OCI-M2 (cell line): ENCODE measurements at regions not wholly inside any gene's neighbourhood (a gene's known extent, or its start where the extent isn't known, plus 50 kb on each side); places are given as distances from the start of the nearest gene placed in this dataset.
"Not testable (repeated sequence)": the region's sequence is repeated elsewhere in the genome, so short reads cannot be mapped to it uniquely, and the experiment has no call there.

Experiments
- DNase-seq: peaks from one replicate; lab custom pipeline; 2025; ENCODE audit not compliant: unreplicated experiment; lab: John Stamatoyannopoulos, UW

DNA sequence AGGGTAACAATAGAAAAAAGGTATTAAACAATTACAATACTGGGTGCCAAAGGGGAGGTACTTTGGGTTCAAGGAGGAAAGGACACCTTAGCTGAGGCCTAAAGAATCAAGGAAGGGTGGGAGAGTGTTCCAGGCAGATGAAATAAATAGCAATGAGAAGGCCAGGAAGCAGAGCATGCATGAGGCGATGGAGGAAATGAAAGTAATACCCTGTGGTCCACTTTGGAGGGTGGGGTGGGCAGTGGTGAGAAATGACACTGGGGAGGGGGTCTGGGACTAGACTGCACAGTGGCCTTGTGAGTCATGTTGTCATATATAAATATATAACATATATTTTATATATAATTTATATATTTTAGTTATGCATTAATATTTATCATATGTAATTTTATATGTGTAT, 55.9 kb downstream of the BHLHE40 start:
- no peak for DNase-seq

DNA sequence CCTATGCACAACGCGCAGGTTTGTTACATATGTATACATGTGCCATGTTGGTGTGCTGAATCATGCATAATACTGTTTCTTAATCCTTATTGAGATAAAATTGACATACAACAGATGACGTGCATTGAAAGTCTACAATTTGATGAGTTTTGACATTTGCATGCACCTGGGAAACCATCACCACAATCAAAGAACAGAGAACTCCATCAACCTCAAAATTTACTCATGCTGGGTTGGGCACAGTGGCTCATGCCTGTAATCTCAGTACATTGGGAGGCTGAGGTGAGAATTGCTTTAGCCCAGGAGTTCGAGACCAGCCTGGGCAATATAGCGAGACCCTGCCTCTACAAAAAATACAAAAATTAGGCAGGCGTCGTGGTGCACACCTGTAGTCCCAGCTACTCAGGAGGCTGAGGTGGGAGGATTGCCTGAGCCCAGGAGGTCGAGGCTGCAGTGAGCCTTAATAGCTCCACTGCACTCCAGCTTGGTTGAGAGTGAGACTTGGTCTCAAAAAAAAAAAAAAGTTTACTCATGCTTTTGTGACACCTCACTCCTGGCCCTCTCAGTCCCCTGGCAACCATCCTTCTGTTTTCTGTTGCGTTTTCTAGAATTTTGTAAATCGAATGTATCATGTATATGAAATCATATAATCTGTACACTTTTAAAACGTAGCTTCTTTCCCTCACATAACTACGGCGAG, 56.6 kb downstream of the BHLHE40 start:
- no peak for DNase-seq

DNA sequence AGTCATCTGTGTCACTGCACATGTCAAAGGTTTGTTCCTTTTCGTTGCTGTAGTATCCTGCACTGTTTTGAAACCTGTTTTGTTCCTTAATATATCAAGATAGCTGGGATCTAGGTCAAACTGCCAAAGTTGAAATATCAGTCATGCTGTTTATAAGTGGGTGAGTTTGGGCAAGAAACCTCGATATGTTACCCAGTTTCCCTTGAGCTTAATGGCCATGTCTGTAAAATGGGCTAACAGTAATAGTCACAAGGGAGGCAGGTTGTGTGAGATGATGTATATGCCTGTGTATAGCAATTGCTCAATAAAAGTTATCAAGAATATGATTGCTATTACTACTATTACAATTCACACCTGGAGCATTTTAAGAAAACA, 57.1 kb downstream of the BHLHE40 start:
- no peak for DNase-seq

DNA sequence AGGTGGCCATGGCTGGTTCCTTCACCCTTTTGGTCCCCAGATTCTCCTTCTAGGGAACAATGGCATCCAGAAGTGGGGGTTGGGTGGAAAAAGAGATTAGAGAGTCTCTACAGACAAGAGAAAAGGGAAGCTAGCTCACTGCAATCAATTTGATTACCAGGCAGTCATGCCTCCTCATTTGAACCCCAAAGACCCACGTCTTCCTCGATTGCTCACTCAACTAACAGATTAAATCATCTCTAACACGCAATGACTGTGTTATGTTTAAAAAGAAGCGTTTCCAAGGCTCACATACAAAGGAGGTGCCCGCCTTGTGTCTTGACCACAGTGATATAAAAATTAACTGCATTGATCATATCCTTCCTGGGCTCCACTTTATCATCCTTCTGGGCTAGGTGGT, 57.6 kb downstream of the BHLHE40 start:
- no peak for DNase-seq

DNA sequence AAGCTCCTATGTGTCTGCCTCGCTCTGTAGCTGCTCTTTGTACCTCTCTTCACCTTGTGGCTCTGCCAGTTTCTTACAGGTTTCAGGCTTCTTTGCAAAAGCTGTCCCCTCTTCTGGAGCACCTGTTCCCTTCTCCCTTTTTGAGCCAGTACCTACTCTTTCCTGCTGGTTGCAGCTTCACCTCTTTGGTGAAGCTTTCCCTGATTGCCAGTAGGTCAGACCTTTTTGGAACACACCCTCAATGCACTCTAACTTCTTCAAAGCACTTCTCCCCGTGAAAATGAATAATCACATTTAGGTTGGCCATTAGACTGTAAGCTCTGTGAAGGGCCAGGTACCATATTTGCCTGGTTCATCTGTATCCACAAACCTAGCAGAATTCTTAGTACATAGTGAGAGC, 60.3 kb downstream of the BHLHE40 start:
- no peak for DNase-seq

DNA sequence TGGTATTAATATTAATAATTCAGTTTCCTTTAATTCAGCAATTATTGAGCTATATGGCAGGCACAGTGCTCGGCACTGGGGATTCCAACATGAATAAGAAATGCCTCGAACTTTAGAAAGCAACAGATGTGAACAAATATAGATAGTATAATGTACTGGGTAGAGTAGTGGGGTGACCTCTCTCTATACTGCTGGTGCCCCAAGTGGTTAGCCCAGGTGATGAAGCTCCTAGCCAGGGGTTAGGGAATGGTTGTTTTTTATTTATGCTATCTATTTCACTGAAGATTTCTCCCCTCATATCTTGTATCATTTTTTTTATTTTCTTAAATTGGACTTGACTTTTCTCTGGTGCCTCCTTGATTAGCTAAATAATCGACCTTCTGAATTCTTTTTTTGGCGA, 62.1 kb downstream of the BHLHE40 start:
- DNase-seq: no peak

DNA sequence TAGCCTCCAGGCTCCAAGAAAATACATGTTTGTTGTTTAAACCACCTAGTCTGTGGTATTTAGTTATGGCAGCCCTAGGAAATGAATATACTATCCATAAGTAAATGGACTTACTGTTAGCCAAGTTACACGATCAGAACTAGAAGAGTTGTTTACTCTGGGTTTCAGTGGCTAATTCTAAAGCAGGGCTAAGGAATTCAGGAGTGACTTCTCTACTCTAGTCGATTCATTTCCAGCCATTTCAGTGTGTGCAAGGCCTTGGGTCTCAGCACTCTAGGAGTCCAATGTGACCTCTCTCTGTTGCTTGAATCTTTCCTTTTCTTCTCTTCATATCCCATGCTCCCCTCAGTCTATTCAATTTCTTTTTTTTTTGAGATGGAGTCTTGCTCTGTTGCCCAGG, 66.7 kb downstream of the BHLHE40 start:
- DNase-seq: no peak

DNA sequence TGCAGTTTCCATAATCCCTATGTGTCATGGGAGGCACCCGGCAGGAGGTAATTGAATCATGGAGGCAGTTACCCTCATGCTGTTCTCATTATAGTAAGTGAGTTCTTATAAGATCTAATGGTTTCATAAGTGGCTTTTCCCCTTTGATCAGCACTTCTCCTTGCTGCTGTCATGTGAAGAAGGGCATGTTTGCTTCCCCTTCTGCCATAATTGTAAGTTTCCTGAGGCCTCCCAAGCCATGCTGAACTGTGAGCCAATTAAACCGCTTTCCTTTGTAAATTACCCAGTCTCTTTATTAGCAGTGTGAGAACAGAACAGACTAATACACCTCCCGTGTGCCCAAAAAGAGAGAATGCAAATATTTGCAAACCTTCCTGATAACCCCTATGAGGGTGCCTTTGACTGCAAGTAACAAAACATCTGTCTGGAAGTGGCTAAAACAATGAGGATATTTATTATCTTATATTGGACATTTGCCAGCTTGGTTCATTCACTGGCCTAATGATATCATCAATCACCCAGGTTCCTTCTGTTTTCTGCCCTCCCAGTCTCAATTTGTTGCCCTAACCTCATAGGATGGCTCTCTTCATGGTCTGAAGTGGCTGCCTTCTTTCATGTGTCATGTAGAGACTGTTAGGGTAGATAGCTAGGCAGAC, 68.7 kb downstream of the BHLHE40 start:
- no peak for DNase-seq

DNA sequence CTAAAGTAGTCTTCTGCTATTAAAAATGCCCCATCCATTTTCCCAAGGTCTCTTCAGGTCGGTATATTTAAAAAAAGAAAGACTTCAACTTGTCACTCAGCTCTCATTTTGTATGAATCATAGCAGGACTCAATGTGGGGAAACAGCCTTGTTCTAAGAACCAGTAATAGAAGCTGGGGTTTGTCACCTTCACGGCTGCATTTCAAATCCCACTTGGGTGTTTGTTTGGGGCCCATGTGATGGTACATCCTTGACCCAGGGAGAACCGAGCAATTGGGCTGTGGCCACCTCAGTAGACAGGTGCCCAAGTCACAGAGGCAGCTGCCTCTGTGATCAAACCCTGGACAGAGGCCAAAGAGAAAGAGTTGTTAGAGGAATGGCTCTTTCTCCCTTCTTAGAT, 70.3 kb upstream of the ARL8B start:
- no peak for DNase-seq

DNA sequence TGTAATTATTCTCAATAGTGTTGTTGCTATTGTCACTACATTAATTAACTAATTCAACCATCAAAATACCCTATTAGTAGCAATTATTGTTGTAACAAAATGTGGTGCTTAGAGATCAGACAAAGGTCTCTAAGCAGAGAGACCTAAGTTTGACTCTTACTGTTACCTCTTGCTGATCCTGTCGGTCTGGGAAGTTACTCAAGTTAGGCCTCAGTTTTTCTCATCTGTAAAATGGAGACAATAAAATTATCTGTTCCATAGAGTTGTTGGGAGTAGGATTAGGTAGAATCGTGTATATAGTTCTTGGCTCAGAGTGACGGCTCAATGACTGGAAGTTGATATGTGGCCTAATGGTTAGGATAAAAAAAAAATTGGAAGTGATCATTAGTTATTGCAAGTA, 69.8 kb upstream of the ARL8B start:
- no peak for DNase-seq

DNA sequence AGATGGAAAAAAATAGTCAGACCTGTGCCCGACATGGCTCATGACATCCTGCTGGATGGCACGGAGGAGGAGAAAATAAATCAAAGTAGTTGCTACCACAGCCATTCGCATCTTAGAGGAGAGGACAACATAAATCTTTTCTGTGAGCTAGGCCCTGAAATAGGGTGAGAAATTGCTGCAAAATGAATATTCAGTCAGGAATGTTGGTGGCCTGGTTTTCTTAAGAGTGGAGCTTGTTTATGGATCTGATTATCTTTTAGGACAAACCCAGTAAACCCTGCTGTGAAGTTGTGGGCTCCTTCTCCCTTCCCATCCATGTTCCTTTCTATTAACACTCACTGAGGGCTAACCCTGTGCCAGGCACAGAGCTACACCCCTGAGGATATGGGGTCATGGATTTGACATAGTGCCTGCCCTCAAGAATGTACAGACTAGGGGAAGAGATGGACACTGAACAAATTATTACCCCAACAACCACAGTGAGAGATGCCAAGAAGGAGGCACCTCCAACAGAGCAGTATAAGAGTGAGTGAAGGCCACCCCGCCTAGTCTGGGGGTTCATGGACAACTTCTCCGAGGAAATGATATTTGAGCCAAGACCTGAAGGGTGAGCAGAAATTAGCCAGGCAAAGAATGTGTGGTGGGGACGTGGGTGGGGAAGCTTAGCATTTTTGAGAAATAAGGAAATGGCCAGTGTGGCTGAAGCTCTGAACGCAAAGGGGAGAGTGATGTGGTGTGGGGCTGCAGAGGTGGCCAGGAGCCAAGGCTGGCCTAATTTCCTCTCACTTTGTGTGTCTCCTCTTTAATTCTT, 68.9 kb upstream of the ARL8B start:
- no peak for DNase-seq

DNA sequence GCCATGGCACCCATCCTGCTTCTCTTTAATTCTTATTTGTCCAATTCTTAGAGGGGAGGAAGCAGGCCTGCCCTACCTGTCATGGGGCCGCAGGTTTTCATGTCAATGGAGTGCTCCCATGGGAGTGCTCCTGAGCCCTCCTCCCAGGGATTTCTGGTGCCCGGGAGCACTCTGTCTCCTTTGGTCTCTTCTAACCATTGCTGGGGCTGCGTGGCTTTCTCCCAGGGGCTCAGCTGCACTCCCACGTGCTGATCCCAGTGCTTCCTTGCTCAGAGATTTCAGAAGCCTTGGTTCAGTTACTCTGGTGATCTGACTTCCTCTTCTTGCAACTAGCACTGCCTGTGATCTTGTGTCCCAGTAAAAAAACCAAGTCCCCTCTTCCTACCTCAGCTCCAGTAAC, 68.0 kb upstream of the ARL8B start:
- DNase-seq: no peak

DNA sequence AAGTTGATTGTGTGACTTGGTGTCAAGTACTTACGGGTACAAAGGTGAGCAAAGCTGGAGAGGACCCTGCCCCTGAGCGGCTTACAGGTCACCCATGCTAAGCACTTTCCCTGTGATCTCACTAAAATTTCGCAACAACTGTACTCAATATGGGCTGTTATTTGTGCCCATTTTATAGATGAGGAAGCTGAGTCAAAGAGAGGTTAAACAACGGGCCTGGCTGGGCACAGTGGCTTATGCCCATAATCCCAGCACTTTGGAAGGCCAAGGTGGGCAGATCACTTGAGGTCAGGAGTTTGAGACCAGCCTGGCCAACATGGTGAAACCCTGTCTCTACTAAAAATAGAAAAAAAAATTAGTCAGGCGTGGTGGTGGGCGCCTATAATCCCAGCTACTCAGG, 67.5 kb upstream of the ARL8B start:
- DNase-seq: not testable (repeated sequence)

DNA sequence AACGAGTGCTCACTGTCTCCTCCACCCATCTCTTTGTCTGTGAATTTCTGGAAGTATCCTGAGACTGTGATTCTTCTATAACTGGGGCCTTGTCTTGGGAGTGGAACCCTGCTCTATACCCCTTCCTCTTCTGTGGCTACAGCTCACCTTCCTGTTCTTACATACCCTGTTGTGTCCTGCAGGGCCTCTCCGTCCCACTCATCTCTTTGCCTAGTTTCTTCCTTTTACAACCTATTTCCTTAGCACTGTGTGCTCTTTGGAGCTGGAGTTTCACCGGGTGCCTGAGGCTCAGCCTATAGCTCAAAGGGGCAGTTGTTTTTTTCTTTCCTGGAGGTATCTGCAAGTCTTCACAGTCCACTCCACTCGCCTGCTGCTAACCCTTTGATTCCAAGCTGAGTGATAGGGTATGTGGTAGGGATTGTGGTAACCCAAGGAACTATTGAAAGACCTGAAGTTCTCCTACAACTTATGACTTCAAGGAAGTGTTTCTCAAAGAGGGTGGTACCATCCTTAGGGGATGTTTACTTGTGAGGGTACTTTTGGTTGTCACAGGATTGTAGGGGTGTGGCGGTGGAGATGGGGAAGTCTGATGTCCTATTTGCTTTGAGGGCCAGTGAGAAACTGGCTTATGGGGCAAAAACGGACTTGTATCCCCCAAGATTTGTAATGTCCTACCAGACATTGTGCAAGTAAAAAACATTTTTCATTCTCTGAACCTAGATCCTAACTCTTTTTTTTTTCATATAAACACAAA, 66.6 kb upstream of the ARL8B start:
- no peak for DNase-seq

DNA sequence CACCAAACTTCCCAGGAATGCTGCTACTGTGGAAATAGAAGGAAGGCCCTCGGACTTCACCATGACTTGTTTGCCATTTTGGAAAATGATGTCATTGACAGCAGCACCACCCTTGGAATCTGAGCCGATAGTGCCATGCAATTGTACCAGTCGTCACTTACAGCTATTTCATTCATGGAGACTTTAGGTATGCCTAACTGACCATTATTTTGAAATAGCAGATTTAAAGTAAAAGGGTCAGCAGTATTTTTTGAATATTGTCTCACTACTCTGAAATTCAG, 66.0 kb upstream of the ARL8B start:
- DNase-seq: no peak

DNA sequence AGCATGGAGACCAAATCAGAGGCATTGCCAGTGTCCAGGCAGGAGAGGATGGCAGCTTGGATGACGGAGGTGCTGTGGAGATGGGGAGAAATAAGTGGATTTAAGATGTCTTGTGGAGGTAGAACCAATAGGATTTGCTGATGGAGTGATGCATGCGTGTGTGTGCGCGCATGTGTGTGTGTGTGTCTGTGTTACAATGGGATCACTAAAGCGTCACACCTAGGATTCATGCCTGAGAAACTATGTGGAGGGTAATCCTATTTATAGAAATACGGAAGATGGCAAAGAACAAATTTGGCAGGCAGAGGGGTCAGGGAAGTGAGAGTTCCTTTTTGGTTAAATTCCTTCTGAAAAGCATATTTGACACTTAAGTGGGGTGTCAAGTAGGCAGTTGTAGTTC, 64.8 kb upstream of the ARL8B start:
- no peak for DNase-seq

DNA sequence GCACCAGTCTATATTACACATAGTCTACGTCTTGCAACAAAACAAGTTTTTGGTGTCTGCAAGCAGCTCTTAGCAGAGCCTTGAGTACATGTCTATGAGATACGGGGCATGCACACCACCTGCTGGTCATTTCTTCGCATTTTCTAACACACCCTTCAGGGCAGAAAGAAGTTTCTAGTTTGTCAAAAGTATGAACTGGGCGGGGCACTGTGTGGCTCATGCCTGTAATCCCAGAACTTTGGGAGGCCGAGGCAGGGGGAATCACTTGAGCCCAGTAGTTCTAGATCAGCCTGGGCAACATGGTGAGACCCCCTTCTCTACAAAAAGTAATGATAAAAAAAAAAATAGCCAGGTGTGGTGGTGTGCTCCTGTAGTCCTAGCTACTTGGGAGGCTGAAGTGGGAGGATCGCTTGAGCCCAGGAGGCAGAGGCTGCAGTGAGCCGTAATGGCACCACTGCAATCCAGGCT, 64.2 kb upstream of the ARL8B start:
- DNase-seq: peak; percentile 66

DNA sequence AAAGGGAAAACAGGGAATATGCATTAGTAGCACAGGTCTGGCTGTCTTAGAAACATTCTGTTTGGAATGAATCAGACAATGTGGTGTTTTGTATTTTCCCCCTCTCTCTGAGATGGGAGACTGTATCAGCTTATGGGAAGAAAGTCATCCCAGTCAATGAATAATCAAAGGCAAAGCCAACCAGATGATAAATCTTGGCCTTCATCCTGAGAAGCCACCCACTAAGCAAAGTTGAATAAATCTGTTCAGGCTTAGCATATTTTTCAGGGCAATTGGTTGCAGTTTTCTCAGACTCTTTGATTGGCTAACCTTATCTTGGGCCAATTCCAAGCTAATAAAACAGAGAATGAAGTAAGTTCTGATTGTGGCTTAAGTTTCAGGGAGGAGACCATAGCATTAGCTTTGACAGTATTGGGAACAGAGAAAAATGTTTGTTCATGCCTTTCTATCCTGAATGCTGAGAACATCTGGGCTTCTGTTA, 63.6 kb upstream of the ARL8B start:
- no peak for DNase-seq

DNA sequence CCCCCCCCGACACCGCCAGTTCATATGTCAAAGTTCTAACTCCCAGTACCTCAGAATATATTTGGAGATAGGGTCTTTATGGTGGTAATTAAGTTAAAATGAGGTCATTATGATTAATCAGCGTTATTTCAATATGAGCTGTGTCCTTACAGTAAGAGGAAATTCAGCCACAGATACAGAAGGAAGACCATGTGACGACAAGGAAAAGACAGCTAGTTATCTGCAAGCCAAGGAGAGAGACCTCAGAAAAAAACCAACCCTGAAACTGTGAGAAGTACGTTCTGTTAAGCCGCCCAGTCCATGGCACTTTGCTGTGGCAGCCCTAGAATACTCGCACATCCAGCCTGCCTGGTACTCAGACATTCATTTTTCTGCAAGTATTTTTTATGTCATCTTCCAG, 62.3 kb upstream of the ARL8B start:
- no peak for DNase-seq

DNA sequence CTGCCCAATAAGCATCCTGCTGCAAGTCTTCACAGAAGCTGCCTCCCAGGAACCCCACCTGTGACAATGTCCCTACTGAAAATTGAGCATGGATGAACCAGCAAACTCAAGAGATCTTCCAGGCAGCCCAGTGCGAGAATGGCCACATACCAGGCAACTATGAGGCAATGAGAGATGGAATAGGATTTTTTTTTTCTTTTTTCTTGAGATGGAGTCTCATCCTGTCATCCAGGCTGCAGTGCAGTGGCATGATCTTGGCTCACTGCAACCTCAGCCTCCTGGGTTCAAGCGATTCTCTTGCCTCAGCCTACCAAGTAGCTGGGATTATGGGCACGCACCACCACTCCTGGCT, 60.9 kb upstream of the ARL8B start:
- DNase-seq: no peak

DNA sequence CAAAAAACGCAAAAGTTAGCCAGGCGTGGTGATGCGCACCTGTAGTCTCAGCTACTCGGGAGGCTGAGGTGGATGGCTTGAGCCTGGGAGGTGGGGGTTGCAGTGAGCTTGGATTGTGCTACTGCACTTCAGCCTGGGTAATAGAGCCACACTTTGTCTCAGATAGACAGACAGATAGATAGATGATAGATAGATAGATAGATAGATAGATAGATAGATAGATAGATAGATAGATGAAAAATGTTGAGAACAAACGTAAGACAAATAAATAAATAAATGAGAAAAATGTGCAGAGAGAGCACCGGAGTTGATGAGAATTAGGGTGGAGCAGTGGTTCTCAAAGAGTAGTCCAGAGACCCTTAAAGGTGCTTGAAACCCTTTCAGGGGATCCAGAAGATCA, 58.4 kb upstream of the ARL8B start:
- DNase-seq: no peak
